Endothelial cell of umbilical vein (primary cell): ENCODE measurements at regions not wholly inside any gene's neighbourhood (a gene's known extent, or its start where the extent isn't known, plus 50 kb on each side); places are given as distances from the start of the nearest gene placed in this dataset.

Experiments
- BruUV-seq: library from RNA; stranded (reverse); fragments of 400-500 nt; replicated peaks from 2 replicates; lab custom pipeline; 2021; lab: Mats Ljungman, UMichigan
- CTCF ChIA-PET: fragments of 300-600, 350-600 bp; sonication (Branson Sonifier 250); formaldehyde crosslinking; loops from one replicate; lab custom pipeline; 2021; ENCODE audit warnings: antibody characterized with exemption, inconsistent platforms; lab: Charles Lee
- POLR2A ChIA-PET: fragments of 300-600, 350-600 bp; sonication (Branson Sonifier 250); formaldehyde crosslinking; loops from one replicate; lab custom pipeline; 2021; ENCODE audit warnings: antibody characterized with exemption, inconsistent platforms; lab: Charles Lee
- DNase-seq: peaks from one replicate; pipeline ENCODE4 v3.0.0-alpha.2; 2011; ENCODE audit warnings: low read depth, low spot score
- FAIRE-seq: peaks from 2 replicates; lab custom pipeline; 2011; peaks lifted over from hg19 to GRCh38; lab: Jason Lieb, UNC
- H2AFZ ChIP-seq: 2 replicates; pipeline ENCODE4 v1.6.0; 2012; ENCODE audit warnings: low read depth, low read length, control low read depth, inconsistent platforms
- H3K27ac ChIP-seq: 2 replicates; pipeline ENCODE4 v1.5.1; 2011; ENCODE audit warnings: low read depth, mild to moderate bottlenecking, control low read depth, low read length, moderate library complexity; ENCODE audit not compliant: insufficient read depth
- H3K27me3 ChIP-seq, 2 experiments: 2 replicates each; pipeline versions ENCODE4 v1.6.0 to v1.6.1; 2011; ENCODE audit warnings: low read length in 2 of 2, mixed read lengths in 1 of 2; ENCODE audit not compliant: control insufficient read depth in 2 of 2, insufficient read depth in 2 of 2
- H3K36me3 ChIP-seq, 2 experiments: 2 replicates in 1 of 2; 3 replicates in 1 of 2; pipeline ENCODE4 v1.5.1; 2011; ENCODE audit warnings: low read length in 2 of 2, mild to moderate bottlenecking in 1 of 2, moderate library complexity in 1 of 2; ENCODE audit not compliant: control insufficient read depth in 2 of 2, insufficient read depth in 2 of 2; ENCODE audit errors: extremely low read depth in 1 of 2
- H3K4me1 ChIP-seq: 3 replicates; pipeline ENCODE4 v1.5.1; 2011; ENCODE audit warnings: mild to moderate bottlenecking, low read length; ENCODE audit not compliant: control insufficient read depth, insufficient read depth; ENCODE audit errors: extremely low read depth
- H3K4me2 ChIP-seq: 2 replicates; pipeline ENCODE4 v1.6.1; 2011; ENCODE audit warnings: low read length, control low read depth, mixed read lengths; ENCODE audit not compliant: insufficient read depth
- H3K4me3 ChIP-seq, 3 experiments: fragments of 200-600 bp in 1 of 3; sonication (generic), shearing (Covaris generic) in 1 of 3; replicated peaks in 1 of 3; 2 replicates each; pipeline ENCODE4 v1.5.1; 2011 to 2016; ENCODE audit warnings: control low read depth in 3 of 3, low read length in 3 of 3, mild to moderate bottlenecking in 2 of 3, inconsistent platforms in 1 of 3, low read depth in 1 of 3, moderate library complexity in 1 of 3; ENCODE audit not compliant: insufficient read depth in 1 of 3
- H3K79me2 ChIP-seq: 2 replicates; pipeline ENCODE4 v1.6.0; 2012; ENCODE audit warnings: low read length, inconsistent platforms; ENCODE audit not compliant: control insufficient read depth, insufficient read depth
- H3K9ac ChIP-seq: replicated peaks from 2 replicates; pipeline ENCODE3; 2011; ENCODE audit warnings: low read length, control low read depth; ENCODE audit not compliant: insufficient read depth; ENCODE audit errors: extremely low read depth
- H3K9me1 ChIP-seq: replicated peaks from 3 replicates; pipeline ENCODE4 v1.6.0; 2011; ENCODE audit warnings: mild to moderate bottlenecking, low read length; ENCODE audit not compliant: control insufficient read depth, insufficient read depth; ENCODE audit errors: extremely low read depth
- H3K9me3 ChIP-seq: replicated peaks from 2 replicates; pipeline ENCODE4 v1.5.1; 2012; ENCODE audit warnings: low read length, inconsistent platforms; ENCODE audit not compliant: control insufficient read depth, insufficient read depth
- H4K20me1 ChIP-seq: replicated peaks from 2 replicates; pipeline ENCODE3; 2011; ENCODE audit warnings: mild to moderate bottlenecking, low read length; ENCODE audit not compliant: control insufficient read depth, insufficient read depth; ENCODE audit errors: extremely low read depth
- CTCF ChIP-seq, 2 donors: IDR thresholded peaks; 1 replicate in 1 of 2; 2 replicates in 1 of 2; pipeline ENCODE4 v1.5.1; 2011; ENCODE audit warnings: low read length in 2 of 2, mild to moderate bottlenecking in 2 of 2, moderate library complexity in 2 of 2, control low read depth in 1 of 2, inconsistent platforms in 1 of 2, low read depth in 1 of 2; ENCODE audit not compliant: insufficient read depth in 1 of 2; ENCODE audit errors: extremely low read depth in 1 of 2
- EZH2 ChIP-seq: IDR thresholded peaks from 2 replicates; pipeline ENCODE4 v1.6.1; 2012; ENCODE audit warnings: borderline replicate concordance, low read depth, mild to moderate bottlenecking, moderate library complexity, low read length, inconsistent platforms; ENCODE audit not compliant: severe bottlenecking
- FOS ChIP-seq: IDR thresholded peaks from 2 replicates; pipeline ENCODE4 v1.6.1; 2011; ENCODE audit warnings: mild to moderate bottlenecking, low read length, moderate library complexity, borderline replicate concordance; ENCODE audit not compliant: insufficient read depth
- GATA2 ChIP-seq: IDR thresholded peaks from 2 replicates; pipeline ENCODE4 v1.7.0; 2011; ENCODE audit warnings: low read depth, mild to moderate bottlenecking, moderate library complexity, mixed read lengths, low read length; ENCODE audit not compliant: insufficient read length, insufficient read depth
- JUN ChIP-seq: IDR thresholded peaks from 2 replicates; pipeline ENCODE4 v1.6.1; 2011; ENCODE audit warnings: borderline replicate concordance, low read depth; ENCODE audit not compliant: insufficient read length, insufficient read depth
- MAX ChIP-seq: IDR thresholded peaks from 2 replicates; pipeline ENCODE4 v1.6.1; 2011; ENCODE audit not compliant: insufficient read depth, insufficient read length
- MYC ChIP-seq: IDR thresholded peaks from one replicate; pipeline ENCODE4 v1.6.1; 2011; ENCODE audit warnings: mild to moderate bottlenecking, low read depth, low read length
- POLR2A ChIP-seq: IDR thresholded peaks from 2 replicates; pipeline ENCODE4 v1.6.1; 2012; ENCODE audit warnings: low read depth, mild to moderate bottlenecking, control low read depth, low read length
- POLR2AphosphoS5 ChIP-seq: IDR thresholded peaks from 2 replicates; pipeline ENCODE4 v1.6.1; 2012; ENCODE audit warnings: low read depth, mild to moderate bottlenecking, control low read depth, low read length, moderate library complexity; ENCODE audit not compliant: insufficient read depth
- dilution Hi-C: fragments of 300-500 bp; cut with MboI; formaldehyde crosslinking; loops from one replicate; pipeline ENCODE4 v1.15.0; 2019; ENCODE audit warnings: low sequenced_read_pairs; ENCODE audit not compliant: extremely low pct_ligation_motif_present
- intact Hi-C: fragments of 100-400 bp; cut with micrococcal nuclease; formaldehyde crosslinking; loops from one replicate; pipeline ENCODE4 v1.10.0; 2022

GRCh38 chr4:189087971-189088370, 852.7 kb upstream of the FRG1 start:
- no peak overlapping the region for H3K9ac ChIP-seq
- TF ChIP-seq JUN: no peak
- no peak for TF ChIP-seq EZH2
- no peak for TF ChIP-seq POLR2A
- TF ChIP-seq POLR2AphosphoS5: no peak
- no peak for TF ChIP-seq FOS
- no peak for TF ChIP-seq CTCF (IDR thresholded peaks at IDR 0.05; ENCODE audit: extremely low read depth in 1 of 2, insufficient read depth in 1 of 2, low read depth in 1 of 2, low read length in 2 of 2)
- no peak for TF ChIP-seq GATA2
- no peak for TF ChIP-seq MYC
- no peak for TF ChIP-seq MAX
- no peaks in the 10 kb centered on the region for H3K9me1 ChIP-seq
- no peaks in the 10 kb centered on the region for H3K4me1 ChIP-seq
- no peaks in the 10 kb centered on the region for H3K36me3 ChIP-seq
- no peak overlapping the region for H3K27ac ChIP-seq
- no peaks in the 10 kb centered on the region for H3K79me2 ChIP-seq
- intact Hi-C loops (no loop called here), dilution Hi-C loops (no loop called here)
- H3K9me3 ChIP-seq: peaks cover 9% of the 10 kb centered on the region
- POLR2A ChIA-PET: no interaction called here
- CTCF ChIA-PET: no interaction called here
- H3K4me2 ChIP-seq: no peak overlapping the region
- FAIRE-seq (no peak), DNase-seq (no peak)
- H2AFZ ChIP-seq: no peak overlapping the region
- H3K4me3 ChIP-seq: no peak overlapping the region
- H4K20me1 ChIP-seq: no peaks in the 10 kb centered on the region
- H3K27me3 ChIP-seq: no peaks in the 10 kb centered on the region
- BruUV-seq: no TSS peak
